NCI-H69 (cell line): ENCODE measurements at regions not wholly inside any gene's neighbourhood (a gene's known extent, or its start where the extent isn't known, plus 50 kb on each side); places are given as distances from the start of the nearest gene placed in this dataset.
A peak's percentile ranks its signal among the peaks of the same experiment; 100 is the strongest.
"Not testable (repeated sequence)": the region's sequence is repeated elsewhere in the genome, so short reads cannot be mapped to it uniquely, and the experiment has no call there.

ENCODE experiments used
- DNase-seq: peaks from one replicate; lab custom pipeline; 2025; lab: John Stamatoyannopoulos, UW

- no peak for DNase-seq
Observed at GRCh38 chr1:65062339-65062738, 85.7 kb upstream of the AK4 start.

GRCh38 chr1:65063025-65063424 lies 85.0 kb upstream of the AK4 start:
- no peak for DNase-seq

- DNase-seq: no peak
Observed at GRCh38 chr1:65064981-65065380, 83.0 kb upstream of the AK4 start.

GRCh38 chr1:65065524-65066418 lies 82.2 kb upstream of the AK4 start:
- peak; percentile 72 for DNase-seq

DNA sequence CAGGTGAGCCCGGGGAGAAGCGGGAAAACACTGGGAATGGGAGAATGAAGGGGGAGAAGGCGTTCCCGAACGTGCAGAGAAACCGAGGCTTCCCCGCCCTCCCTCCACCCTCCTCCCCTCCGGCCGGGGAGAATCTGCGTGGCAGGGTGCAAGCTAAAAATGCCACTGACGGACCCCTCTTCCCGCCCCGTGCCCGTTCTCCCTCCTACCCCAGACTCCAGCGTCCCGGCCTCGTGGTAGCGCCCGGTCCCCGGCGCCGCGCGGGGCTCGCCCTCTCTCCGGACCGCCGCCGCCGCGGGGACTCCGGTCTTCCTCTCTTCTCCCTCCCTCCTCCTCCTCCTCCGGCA lies 81.6 kb upstream of the AK4 start:
- no peak for DNase-seq

DNA sequence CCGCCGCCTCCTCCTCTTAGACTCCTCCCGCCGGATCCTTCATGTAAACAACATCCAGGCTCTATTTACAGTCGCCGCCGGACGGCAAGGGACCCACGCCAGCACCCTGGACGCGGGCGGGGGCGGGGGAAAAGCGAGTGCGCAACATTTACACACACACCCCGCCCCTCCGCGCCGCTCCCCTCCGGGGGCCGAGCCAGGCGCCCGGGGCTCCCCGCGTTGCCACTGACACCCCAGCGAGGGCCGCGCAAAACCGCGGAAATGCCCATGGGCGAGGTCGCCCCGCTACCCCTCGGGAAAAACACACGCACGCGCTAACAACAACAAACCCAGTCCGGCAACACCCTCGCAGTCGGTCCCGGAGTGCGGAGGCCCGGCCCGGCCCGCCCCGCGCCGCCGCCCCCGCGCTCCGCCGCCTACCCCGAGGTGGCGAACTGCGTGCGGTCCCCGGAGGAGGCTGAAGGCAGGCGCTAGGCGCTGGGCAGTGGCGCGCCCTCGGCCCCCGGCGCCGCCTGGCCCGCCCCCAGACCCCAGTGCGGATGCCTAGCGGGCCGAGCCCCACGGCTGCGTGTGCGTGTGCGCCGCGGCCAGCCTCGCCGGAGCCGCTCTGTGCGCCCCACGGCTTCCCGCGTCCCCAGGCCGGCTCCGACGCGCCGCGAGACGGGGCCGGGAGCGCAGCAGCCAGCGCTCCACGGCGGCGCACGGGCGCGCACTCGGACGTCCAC lies 81.1 kb upstream of the AK4 start:
- DNase-seq: peak; percentile 84

- DNase-seq: peak; percentile 81
Observed at GRCh38 chr1:65067491-65068201, 80.4 kb upstream of the AK4 start.

GRCh38 chr1:65068202-65069010 lies 79.6 kb upstream of the AK4 start:
- DNase-seq: peak; percentile 58

- DNase-seq: peak; percentile 36
Observed at GRCh38 chr1:65069011-65069565, 78.9 kb upstream of the AK4 start.

- DNase-seq: no peak
Observed at GRCh38 chr1:65072845-65073244, 75.2 kb upstream of the AK4 start.

GRCh38 chr1:65075123-65075976 lies 72.7 kb upstream of the AK4 start:
- peak; percentile 66 for DNase-seq

DNA sequence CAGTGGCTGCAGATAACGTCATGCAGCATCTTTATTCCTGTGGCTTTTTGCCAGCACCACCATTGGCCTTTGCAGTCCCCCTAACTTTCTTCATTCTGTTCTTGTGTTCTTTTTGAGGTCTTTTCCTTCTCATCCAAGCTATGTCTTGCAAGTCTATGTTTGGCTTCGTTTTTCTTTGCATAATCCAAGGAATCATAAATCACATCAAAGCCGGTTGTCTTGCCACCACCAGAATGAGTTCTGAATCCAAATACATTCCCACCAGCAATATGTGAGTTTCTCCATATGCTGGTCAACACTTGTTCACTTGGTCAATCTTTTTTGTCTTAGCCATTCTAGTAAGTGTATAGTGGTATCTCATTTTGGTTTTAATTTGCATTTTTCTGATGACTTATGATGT lies 70.6 kb upstream of the AK4 start:
- no peak for DNase-seq

- no peak for DNase-seq
Observed at GRCh38 chr1:65079941-65080340, 68.1 kb upstream of the AK4 start.

GRCh38 chr1:65082346-65083040 lies 65.5 kb upstream of the AK4 start:
- DNase-seq: no peak

DNA sequence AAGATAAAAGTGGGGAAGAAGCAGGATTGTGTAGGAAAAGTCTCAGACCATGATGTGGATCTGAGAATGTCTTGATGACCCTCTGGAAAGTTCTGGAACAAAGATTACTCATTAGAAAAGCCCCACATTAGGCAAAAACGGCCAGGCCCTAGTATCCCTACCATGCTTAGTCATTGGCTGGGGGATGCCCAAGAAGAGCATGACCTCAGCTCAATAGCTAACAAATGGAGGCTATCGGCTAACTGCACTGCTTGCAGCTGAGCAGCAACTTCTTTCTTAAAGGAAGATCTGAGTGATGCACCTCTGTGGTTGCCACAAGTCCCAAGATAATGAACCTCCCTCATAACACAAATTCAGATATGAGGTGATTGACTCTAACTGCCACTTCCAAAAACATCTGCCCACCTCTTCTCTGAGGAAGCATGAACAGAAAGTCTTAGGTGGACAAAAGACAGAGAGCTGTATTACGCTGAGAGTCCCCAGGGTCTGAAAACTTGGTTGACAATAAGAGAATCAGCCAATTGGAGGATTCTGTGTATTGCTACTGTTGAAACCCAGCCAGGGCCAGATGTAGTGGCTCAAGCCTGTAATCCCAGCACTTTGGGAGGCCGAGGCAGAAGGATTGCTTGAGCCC lies 64.6 kb upstream of the AK4 start:
- no peak for DNase-seq

DNA sequence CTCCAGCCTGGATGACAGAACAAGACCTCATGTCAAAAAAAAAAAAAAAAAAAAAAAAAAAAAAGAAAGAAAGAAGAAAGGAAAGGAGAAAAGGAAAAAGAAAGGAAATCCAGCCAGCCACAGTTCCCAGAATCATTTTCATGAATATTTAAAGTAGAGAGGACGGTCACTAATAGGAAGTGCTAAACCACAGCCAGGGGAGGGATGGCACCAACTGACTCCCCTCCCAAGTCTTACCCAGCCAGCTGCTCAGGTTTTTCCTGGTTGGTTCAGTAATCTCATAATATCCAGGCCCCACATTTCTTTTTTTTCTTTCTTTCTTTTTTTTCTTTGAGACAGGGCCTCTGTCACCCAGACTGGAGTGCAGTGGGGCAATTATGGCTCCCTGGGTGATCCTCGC lies 63.9 kb upstream of the AK4 start:
- DNase-seq: no peak

DNA sequence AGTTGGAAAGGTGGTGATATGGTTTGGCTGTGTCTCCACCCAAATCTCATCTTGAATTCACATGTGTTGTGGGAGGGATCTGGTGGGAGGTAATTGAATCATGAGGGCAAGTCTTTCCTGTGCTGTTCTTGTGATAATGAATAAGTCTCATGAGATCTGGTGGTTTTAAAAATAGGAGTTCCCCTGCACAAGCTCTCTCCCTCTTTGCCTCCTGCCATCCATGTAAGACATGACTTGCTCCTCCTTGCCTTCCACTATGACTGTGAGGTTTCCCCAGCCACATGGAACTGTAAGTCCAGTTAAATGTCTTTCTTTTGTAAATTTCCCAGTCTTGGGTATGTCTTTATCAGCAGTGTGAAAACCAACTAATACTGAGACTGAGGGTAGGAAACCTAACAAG lies 60.5 kb upstream of the AK4 start:
- not testable (repeated sequence) for DNase-seq

DNA sequence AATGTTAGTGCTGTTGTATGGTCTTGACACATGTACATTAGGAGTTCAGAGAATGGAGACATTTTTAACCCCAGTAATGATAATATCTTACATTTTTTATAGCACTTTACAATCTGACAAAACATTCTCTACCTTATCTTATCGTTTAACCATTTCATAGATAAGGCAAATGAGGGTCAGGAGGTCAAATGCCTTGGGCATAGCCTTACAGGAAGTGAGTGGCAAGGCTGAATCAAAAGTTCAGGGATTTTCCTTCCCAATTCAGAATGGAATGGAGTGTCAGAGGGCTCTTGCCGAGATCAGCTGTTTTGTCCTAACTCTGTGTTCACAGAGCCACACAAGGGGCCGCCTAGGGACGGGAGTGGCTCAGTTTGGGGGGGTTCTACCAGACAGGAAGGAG lies 57.6 kb upstream of the AK4 start:
- no peak for DNase-seq

DNA sequence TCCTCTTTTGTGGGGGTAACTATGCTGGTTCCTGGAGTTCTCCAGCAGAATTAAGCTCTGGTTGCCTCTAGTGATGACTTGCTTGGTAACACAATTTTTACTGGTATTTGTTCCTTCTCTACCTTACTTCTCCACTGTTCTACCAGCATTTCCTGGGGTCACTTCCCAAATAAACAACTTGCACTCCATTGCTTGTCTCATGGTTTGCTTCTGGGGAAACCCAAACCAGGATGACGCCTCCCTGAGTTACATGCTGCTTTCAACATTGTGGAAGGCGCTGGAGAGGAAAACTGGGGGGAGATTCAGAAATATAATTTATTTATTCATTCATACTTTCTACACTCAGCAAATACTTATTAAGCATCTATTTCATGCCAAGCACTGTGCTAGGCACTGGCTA lies 55.3 kb upstream of the AK4 start:
- no peak for DNase-seq

DNA sequence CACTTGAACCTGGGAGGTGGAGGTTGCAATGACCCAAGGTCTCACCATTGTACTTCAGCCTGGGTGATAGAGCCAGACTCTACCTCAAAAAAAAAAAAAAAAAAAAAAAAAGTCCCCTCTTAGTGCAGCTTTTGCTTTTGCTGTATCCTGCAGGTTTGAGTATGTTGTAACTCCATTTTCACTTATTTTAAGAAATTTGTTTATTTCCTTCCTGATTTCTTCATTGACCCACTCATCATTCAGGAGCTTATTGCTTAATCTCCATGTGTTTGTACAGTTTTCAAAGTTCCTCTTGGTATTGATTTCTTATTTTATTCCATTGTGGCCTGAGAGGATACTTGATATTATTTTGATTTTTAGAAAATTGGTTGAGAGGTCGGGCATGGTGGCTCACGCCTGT lies 50.9 kb upstream of the AK4 start:
- no peak for DNase-seq
